GM12874 (cell line): ENCODE measurements at regions not wholly inside any gene's neighbourhood (a gene's known extent, or its start where the extent isn't known, plus 50 kb on each side); places are given as distances from the start of the nearest gene placed in this dataset.

Source experiments
- CTCF ChIP-seq: IDR thresholded peaks from 2 replicates; pipeline ENCODE4 v1.5.1; 2011; ENCODE audit warnings: low read depth, mild to moderate bottlenecking, control low read depth, low read length, moderate library complexity; ENCODE audit not compliant: insufficient read depth

GRCh38 chr3:61311044-61311443, 59.8 kb upstream of the FHIT start:
- TF ChIP-seq CTCF: no peak

- TF ChIP-seq CTCF: no peak
Measured at GRCh38 chr3:61315871-61316270, 64.6 kb upstream of the FHIT start.

GRCh38 chr3:61323094-61323493, 71.8 kb upstream of the FHIT start:
- TF ChIP-seq CTCF: no peak

GRCh38 chr3:61331929-61332552, 80.8 kb upstream of the FHIT start:
- TF ChIP-seq CTCF: no peak

GRCh38 chr3:61333192-61333961, 82.1 kb upstream of the FHIT start:
- TF ChIP-seq CTCF: no peak

- TF ChIP-seq CTCF: no peak
Measured at GRCh38 chr3:61334783-61335182, 83.5 kb upstream of the FHIT start.

GRCh38 chr3:61340931-61341461, 89.7 kb upstream of the FHIT start:
- no peak for TF ChIP-seq CTCF
